ENCODE measurements at regions not wholly inside any gene's neighbourhood (a gene's known extent, or its start where the extent isn't known, plus 50 kb on each side); places are given as distances from the start of the nearest gene placed in this dataset.
"Not testable (repeated sequence)": the region's sequence is repeated elsewhere in the genome, so short reads cannot be mapped to it uniquely, and the experiment has no call there.

DNA sequence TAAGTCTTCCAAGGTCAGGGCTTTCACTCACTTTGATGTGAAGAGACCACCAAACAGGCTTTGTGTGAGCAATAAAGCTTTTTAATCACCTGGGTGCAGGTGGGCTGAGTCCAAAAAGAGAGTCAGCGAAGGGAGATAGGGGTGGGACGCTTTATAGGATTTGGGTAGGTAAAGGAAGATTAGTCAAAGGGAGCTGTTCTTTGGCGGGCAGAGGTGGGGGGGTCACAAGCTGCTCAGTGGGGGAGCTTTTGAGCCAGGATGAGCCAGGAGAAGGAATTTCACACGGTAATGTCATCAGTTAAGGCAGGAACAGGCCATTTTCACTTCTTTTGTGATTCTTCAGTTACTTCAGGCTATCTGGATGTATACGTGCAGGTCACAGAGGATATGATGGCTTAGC lies 553.8 kb downstream of the ADGRL2 start:
- TF ChIP-seq, protein P1, sequence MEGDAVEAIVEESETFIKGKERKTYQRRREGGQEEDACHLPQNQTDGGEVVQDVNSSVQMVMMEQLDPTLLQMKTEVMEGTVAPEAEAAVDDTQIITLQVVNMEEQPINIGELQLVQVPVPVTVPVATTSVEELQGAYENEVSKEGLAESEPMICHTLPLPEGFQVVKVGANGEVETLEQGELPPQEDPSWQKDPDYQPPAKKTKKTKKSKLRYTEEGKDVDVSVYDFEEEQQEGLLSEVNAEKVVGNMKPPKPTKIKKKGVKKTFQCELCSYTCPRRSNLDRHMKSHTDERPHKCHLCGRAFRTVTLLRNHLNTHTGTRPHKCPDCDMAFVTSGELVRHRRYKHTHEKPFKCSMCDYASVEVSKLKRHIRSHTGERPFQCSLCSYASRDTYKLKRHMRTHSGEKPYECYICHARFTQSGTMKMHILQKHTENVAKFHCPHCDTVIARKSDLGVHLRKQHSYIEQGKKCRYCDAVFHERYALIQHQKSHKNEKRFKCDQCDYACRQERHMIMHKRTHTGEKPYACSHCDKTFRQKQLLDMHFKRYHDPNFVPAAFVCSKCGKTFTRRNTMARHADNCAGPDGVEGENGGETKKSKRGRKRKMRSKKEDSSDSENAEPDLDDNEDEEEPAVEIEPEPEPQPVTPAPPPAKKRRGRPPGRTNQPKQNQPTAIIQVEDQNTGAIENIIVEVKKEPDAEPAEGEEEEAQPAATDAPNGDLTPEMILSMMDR (IDR thresholded peaks at IDR 0.05), result not testable (repeated sequence)
- TF ChIP-seq POLR2A (IDR thresholded peaks at IDR 0.05), result not testable (repeated sequence)
